HepG2 (cell line): ENCODE measurements at regions not wholly inside any gene's neighbourhood (a gene's known extent, or its start where the extent isn't known, plus 50 kb on each side); places are given as distances from the start of the nearest gene placed in this dataset.

ENCODE experiments used
- ATAC-seq: fragments of 200-7000 bp; cut with Tn5 transposase; 3 replicates; pipeline ENCODE4 v1.9.1; 2020; ENCODE audit warnings: mild to moderate bottlenecking, moderate library complexity
- BruUV-seq: library from RNA; stranded (reverse); fragments of 400-500 nt; replicated peaks from 2 replicates; lab custom pipeline; 2021; lab: Mats Ljungman, UMichigan
- CTCF ChIA-PET: fragments of 300-600 bp; formaldehyde crosslinking; extraction: SDS; loops from one replicate; lab custom pipeline; 2021; ENCODE audit warnings: low total read pairs, inconsistent platforms, low intra/inter-chr PET ratio; lab: Yijun Ruan, JAX
- POLR2A ChIA-PET: fragments of 350-600 bp; sonication (Branson Sonifier 250); formaldehyde crosslinking; loops from one replicate; lab custom pipeline; 2020; ENCODE audit warnings: antibody characterized with exemption, inconsistent platforms; lab: Yijun Ruan, JAX
- DNase-seq: peaks from one replicate; pipeline ENCODE4 v3.0.0-alpha.2; 2015; ENCODE audit warnings: low spot score
- FAIRE-seq: peaks from 3 replicates; lab custom pipeline; 2011; peaks lifted over from hg19 to GRCh38; lab: Jason Lieb, UNC
- H2AFZ ChIP-seq: one replicate; pipeline ENCODE4 v1.6.1; 2011; ENCODE audit warnings: low read length, inconsistent platforms
- H3K27ac ChIP-seq: fragments of 300-600 bp; 3 replicates; pipeline ENCODE4 v1.8.0; 2011; ENCODE audit warnings: mixed run types, mild to moderate bottlenecking, mixed read lengths, low read length, inconsistent platforms; ENCODE audit not compliant: insufficient read depth; ENCODE audit errors: extremely low read length
- H3K27me3 ChIP-seq, 2 experiments: fragments of 200-600 bp in 1 of 2; 2 replicates in 1 of 2; 3 replicates in 1 of 2; pipeline versions ENCODE4 v1.6.0 to v1.8.0; 2011; ENCODE audit warnings: low read length in 2 of 2, mild to moderate bottlenecking in 2 of 2, moderate library complexity in 2 of 2, inconsistent platforms in 1 of 2; ENCODE audit not compliant: insufficient read depth in 2 of 2, control insufficient read depth in 1 of 2
- H3K36me3 ChIP-seq, 2 experiments: fragments of 200-600 bp in 1 of 2; replicated peaks in 1 of 2; 2 replicates in 1 of 2; 3 replicates in 1 of 2; pipeline versions ENCODE4 v1.5.1 to v1.8.0; 2011; ENCODE audit warnings: low read length in 2 of 2, inconsistent platforms in 1 of 2; ENCODE audit not compliant: insufficient read depth in 2 of 2, control insufficient read depth in 1 of 2
- H3K4me1 ChIP-seq: 2 replicates; pipeline ENCODE4 v1.5.1; 2012; ENCODE audit warnings: low read length, inconsistent platforms; ENCODE audit not compliant: insufficient read depth
- H3K4me2 ChIP-seq: 2 replicates; pipeline ENCODE4 v1.6.0; 2011; ENCODE audit warnings: low read depth, low read length, inconsistent platforms
- H3K4me3 ChIP-seq, 3 experiments: fragments of 200-600 bp in 1 of 3; sonication (generic), shearing (Covaris generic) in 1 of 3; replicated peaks in 1 of 3; 2 replicates each; pipeline ENCODE4 v1.5.1; 2011 to 2016; ENCODE audit warnings: low read length in 3 of 3, inconsistent platforms in 2 of 3, low read depth in 2 of 3, mild to moderate bottlenecking in 2 of 3, control low read depth in 1 of 3, mixed read lengths in 1 of 3; ENCODE audit not compliant: insufficient read depth in 1 of 3
- H3K79me2 ChIP-seq: one replicate; pipeline ENCODE4 v1.6.1; 2011; ENCODE audit warnings: low read length, inconsistent platforms; ENCODE audit not compliant: insufficient read depth
- H3K9ac ChIP-seq: 2 replicates; pipeline ENCODE4 v1.6.0; 2011; ENCODE audit warnings: mild to moderate bottlenecking, low read depth, low read length, inconsistent platforms; ENCODE audit not compliant: insufficient read depth
- H3K9me3 ChIP-seq: 2 replicates; pipeline ENCODE4 v1.5.1; 2012; ENCODE audit warnings: mild to moderate bottlenecking, low read length
- H4K20me1 ChIP-seq: 2 replicates; pipeline ENCODE4 v1.6.0; 2011; ENCODE audit warnings: inconsistent platforms, mild to moderate bottlenecking, low read length, moderate library complexity; ENCODE audit not compliant: insufficient read depth
- ADNP ChIP-seq: sonication (generic); formaldehyde crosslinking; IDR thresholded peaks from 2 replicates; pipeline ENCODE4 v1.4.0; 2020; ENCODE audit warnings: missing genetic modification reagents
- CENPT ChIP-seq: sonication (generic); formaldehyde crosslinking; IDR thresholded peaks from 2 replicates; pipeline ENCODE4 v1.8.0; 2022; ENCODE audit warnings: low read depth, mild to moderate bottlenecking, moderate library complexity, missing genetic modification reagents
- HINFP ChIP-seq: sonication (generic); formaldehyde crosslinking; IDR thresholded peaks from 2 replicates; pipeline ENCODE4 v1.4.0; 2020; ENCODE audit warnings: low read depth, mild to moderate bottlenecking, missing genetic modification reagents
- KLF12 ChIP-seq: sonication (generic); formaldehyde crosslinking; IDR thresholded peaks from 2 replicates; pipeline ENCODE4 v1.4.0; 2020; ENCODE audit warnings: missing genetic modification reagents, borderline replicate concordance
- KLF16 ChIP-seq, 2 experiments: sonication (generic) in 1 of 2; formaldehyde crosslinking in 1 of 2; IDR thresholded peaks; 2 replicates each; pipeline versions ENCODE4 v1.6.1 to v1.8.0; 2016 to 2023; ENCODE audit warnings: missing genetic modification reagents in 2 of 2, missing compliant biosample characterization in 1 of 2
- ZBTB10 ChIP-seq: sonication (generic); formaldehyde crosslinking; IDR thresholded peaks from 2 replicates; pipeline ENCODE4 v1.4.0; 2020; ENCODE audit warnings: missing genetic modification reagents, borderline replicate concordance
- ZMYM3 ChIP-seq: sonication (generic); formaldehyde crosslinking; IDR thresholded peaks from 2 replicates; pipeline ENCODE4 v1.5.1; 2020; ENCODE audit warnings: mild to moderate bottlenecking, missing genetic modification reagents
- ZNF121 ChIP-seq: sonication (generic); formaldehyde crosslinking; IDR thresholded peaks from 2 replicates; pipeline ENCODE4 v1.5.0; 2020; ENCODE audit warnings: mild to moderate bottlenecking, missing genetic modification reagents
- WGBS: methylation state at CpG from one replicate; pipeline ENCODE4 v1.1.6; 2017; ENCODE audit warnings: low lambda C conversion rate; 5-methylcytosine and 5-hydroxymethylcytosine counted together
- in situ Hi-C: cut with HindIII; loops from 2 replicates; pipeline ENCODE4 v1.10.0; 2017; ENCODE audit warnings: low pct_unique_long_range_greater_than_20kb; ENCODE audit not compliant: extremely low pct_ligation_motif_present
- intact Hi-C: fragments of 100-400 bp; cut with micrococcal nuclease; formaldehyde crosslinking; loops from one replicate; pipeline ENCODE4 v1.10.0; 2022; ENCODE audit not compliant: unreplicated experiment
- TF ChIP-seq, protein P1 (sequence below): sonication (generic); formaldehyde crosslinking; IDR thresholded peaks from 2 replicates; pipeline ENCODE4 v1.5.1; 2020; ENCODE audit warnings: missing genetic modification reagents, mild to moderate bottlenecking, borderline replicate concordance
- TF ChIP-seq, protein P2 (sequence below): sonication (generic); formaldehyde crosslinking; IDR thresholded peaks from 2 replicates; pipeline ENCODE4 v1.4.0; 2020; ENCODE audit warnings: missing genetic modification reagents
- TF ChIP-seq, protein P3 (sequence below): sonication (generic); formaldehyde crosslinking; IDR thresholded peaks from 2 replicates; pipeline ENCODE4 v1.4.0; 2020; ENCODE audit warnings: mild to moderate bottlenecking, missing genetic modification reagents
- TF ChIP-seq, protein P4 (sequence below): sonication (generic); formaldehyde crosslinking; IDR thresholded peaks from 2 replicates; pipeline ENCODE4 v1.9.0; 2022; ENCODE audit warnings: low read depth, missing genetic modification reagents

- intact Hi-C loops: no loop called here
These were observed 209.2 kb downstream of the NSUN3 start for GRCh38 chr3:94272016-94272415.

More at GRCh38 chr3:94272016-94272415, 209.2 kb downstream of the NSUN3 start:
- H3K4me3 ChIP-seq: no peak overlapping the region
- H3K9me3 ChIP-seq: no peaks in the 10 kb centered on the region
- H3K4me1 ChIP-seq: no peaks in the 10 kb centered on the region
- ATAC-seq (no peak), FAIRE-seq (no peak), DNase-seq (no peak)
- no peak overlapping the region for H3K9ac ChIP-seq
- POLR2A ChIA-PET: no interaction called here
- no peak overlapping the region for H3K27ac ChIP-seq
- 6% methylated on average over 1 of the region's 1 CpG for WGBS
- H3K79me2 ChIP-seq: no peaks in the 10 kb centered on the region
- H3K4me2 ChIP-seq: no peak overlapping the region
- in situ Hi-C loops: no loop called here
- H4K20me1 ChIP-seq: no peaks in the 10 kb centered on the region
- H3K36me3 ChIP-seq: no peaks in the 10 kb centered on the region
- no peaks in the 10 kb centered on the region for H3K27me3 ChIP-seq
- TF ChIP-seq KLF12: no peak
- no peak for TF ChIP-seq ZNF121
- TF ChIP-seq, protein P1, sequence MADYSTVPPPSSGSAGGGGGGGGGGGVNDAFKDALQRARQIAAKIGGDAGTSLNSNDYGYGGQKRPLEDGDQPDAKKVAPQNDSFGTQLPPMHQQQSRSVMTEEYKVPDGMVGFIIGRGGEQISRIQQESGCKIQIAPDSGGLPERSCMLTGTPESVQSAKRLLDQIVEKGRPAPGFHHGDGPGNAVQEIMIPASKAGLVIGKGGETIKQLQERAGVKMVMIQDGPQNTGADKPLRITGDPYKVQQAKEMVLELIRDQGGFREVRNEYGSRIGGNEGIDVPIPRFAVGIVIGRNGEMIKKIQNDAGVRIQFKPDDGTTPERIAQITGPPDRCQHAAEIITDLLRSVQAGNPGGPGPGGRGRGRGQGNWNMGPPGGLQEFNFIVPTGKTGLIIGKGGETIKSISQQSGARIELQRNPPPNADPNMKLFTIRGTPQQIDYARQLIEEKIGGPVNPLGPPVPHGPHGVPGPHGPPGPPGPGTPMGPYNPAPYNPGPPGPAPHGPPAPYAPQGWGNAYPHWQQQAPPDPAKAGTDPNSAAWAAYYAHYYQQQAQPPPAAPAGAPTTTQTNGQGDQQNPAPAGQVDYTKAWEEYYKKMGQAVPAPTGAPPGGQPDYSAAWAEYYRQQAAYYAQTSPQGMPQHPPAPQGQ (CRISPR knock-in tag): no peak
- TF ChIP-seq HINFP (CRISPR knock-in tag): no peak
- TF ChIP-seq, protein P2, sequence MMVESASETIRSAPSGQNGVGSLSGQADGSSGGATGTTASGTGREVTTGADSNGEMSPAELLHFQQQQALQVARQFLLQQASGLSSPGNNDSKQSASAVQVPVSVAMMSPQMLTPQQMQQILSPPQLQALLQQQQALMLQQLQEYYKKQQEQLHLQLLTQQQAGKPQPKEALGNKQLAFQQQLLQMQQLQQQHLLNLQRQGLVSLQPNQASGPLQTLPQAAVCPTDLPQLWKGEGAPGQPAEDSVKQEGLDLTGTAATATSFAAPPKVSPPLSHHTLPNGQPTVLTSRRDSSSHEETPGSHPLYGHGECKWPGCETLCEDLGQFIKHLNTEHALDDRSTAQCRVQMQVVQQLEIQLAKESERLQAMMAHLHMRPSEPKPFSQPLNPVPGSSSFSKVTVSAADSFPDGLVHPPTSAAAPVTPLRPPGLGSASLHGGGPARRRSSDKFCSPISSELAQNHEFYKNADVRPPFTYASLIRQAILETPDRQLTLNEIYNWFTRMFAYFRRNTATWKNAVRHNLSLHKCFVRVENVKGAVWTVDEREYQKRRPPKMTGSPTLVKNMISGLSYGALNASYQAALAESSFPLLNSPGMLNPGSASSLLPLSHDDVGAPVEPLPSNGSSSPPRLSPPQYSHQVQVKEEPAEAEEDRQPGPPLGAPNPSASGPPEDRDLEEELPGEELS (CRISPR knock-in tag): no peak
- TF ChIP-seq, protein P3, sequence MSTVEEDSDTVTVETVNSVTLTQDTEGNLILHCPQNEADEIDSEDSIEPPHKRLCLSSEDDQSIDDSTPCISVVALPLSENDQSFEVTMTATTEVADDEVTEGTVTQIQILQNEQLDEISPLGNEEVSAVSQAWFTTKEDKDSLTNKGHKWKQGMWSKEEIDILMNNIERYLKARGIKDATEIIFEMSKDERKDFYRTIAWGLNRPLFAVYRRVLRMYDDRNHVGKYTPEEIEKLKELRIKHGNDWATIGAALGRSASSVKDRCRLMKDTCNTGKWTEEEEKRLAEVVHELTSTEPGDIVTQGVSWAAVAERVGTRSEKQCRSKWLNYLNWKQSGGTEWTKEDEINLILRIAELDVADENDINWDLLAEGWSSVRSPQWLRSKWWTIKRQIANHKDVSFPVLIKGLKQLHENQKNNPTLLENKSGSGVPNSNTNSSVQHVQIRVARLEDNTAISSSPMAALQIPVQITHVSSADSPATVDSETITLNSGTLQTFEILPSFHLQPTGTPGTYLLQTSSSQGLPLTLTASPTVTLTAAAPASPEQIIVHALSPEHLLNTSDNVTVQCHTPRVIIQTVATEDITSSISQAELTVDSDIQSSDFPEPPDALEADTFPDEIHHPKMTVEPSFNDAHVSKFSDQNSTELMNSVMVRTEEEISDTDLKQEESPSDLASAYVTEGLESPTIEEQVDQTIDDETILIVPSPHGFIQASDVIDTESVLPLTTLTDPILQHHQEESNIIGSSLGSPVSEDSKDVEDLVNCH: no peak
- TF ChIP-seq CENPT (CRISPR knock-in tag): no peak
- TF ChIP-seq ADNP (CRISPR knock-in tag): no peak
- TF ChIP-seq KLF16 (CRISPR knock-in tag; IDR thresholded peaks at IDR 0.05): no peak
- TF ChIP-seq, protein P4, sequence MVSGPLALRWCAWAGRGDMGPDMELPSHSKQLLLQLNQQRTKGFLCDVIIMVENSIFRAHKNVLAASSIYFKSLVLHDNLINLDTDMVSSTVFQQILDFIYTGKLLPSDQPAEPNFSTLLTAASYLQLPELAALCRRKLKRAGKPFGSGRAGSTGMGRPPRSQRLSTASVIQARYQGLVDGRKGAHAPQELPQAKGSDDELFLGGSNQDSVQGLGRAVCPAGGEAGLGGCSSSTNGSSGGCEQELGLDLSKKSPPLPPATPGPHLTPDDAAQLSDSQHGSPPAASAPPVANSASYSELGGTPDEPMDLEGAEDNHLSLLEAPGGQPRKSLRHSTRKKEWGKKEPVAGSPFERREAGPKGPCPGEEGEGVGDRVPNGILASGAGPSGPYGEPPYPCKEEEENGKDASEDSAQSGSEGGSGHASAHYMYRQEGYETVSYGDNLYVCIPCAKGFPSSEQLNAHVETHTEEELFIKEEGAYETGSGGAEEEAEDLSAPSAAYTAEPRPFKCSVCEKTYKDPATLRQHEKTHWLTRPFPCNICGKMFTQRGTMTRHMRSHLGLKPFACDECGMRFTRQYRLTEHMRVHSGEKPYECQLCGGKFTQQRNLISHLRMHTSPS (CRISPR knock-in tag): no peak
- TF ChIP-seq ZBTB10 (CRISPR knock-in tag): no peak
- no peak for TF ChIP-seq ZMYM3 (CRISPR knock-in tag)
- no TSS peak for BruUV-seq
- H2AFZ ChIP-seq: no peak overlapping the region
- CTCF ChIA-PET: no interaction called here
